Suprapubic skin (tissue), 4 donors: ENCODE measurements at regions not wholly inside any gene's neighbourhood (a gene's known extent, or its start where the extent isn't known, plus 50 kb on each side); places are given as distances from the start of the nearest gene placed in this dataset.

Source experiments
- EP300 ChIP-seq: sonication (generic); formaldehyde crosslinking; IDR thresholded peaks from one replicate; pipeline ENCODE4 v1.6.1; 2017; ENCODE audit warnings: antibody characterized with exemption
- POLR2A ChIP-seq, 2 donors: fragments of 450-650 bp; IDR thresholded peaks; one replicate each; pipeline ENCODE4 v1.6.1; 2017; ENCODE audit warnings: antibody characterized with exemption in 2 of 2, mild to moderate bottlenecking in 2 of 2, moderate library complexity in 2 of 2
- POLR2AphosphoS5 ChIP-seq, 3 donors: sonication (generic); formaldehyde crosslinking; IDR thresholded peaks; one replicate each; pipeline ENCODE4 v1.6.1; 2017; ENCODE audit warnings: antibody characterized with exemption in 3 of 3
- TF ChIP-seq, protein P1 (sequence below), 2 donors: fragments of 200-600 bp in 1 of 2; fragments of 450-650 bp in 1 of 2; sonication (generic) in 1 of 2; IDR thresholded peaks; one replicate each; pipeline ENCODE4 v1.5.1; 2016 to 2019; ENCODE audit warnings: antibody characterized with exemption in 2 of 2, mild to moderate bottlenecking in 1 of 2, moderate library complexity in 1 of 2

DNA sequence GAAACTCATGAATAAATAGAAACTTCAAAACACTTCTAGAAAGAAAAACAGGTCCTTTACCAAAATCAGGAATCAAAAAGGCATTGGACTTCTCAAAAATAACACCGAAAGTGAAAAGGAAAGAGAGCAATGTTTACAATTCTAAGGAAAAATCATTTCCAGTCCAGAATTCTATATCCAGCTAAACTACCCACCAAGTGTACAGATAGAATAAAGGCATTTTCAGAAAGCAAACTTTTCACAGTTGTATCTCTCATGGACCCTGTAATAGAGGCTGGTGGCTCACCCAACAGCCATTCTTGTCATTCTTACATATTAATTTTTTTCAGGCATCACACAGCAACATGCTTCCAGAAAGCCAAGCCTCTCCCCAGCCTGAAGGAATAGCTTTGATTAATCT lies 63.7 kb downstream of the FOXD1 start:
- TF ChIP-seq, protein P1, sequence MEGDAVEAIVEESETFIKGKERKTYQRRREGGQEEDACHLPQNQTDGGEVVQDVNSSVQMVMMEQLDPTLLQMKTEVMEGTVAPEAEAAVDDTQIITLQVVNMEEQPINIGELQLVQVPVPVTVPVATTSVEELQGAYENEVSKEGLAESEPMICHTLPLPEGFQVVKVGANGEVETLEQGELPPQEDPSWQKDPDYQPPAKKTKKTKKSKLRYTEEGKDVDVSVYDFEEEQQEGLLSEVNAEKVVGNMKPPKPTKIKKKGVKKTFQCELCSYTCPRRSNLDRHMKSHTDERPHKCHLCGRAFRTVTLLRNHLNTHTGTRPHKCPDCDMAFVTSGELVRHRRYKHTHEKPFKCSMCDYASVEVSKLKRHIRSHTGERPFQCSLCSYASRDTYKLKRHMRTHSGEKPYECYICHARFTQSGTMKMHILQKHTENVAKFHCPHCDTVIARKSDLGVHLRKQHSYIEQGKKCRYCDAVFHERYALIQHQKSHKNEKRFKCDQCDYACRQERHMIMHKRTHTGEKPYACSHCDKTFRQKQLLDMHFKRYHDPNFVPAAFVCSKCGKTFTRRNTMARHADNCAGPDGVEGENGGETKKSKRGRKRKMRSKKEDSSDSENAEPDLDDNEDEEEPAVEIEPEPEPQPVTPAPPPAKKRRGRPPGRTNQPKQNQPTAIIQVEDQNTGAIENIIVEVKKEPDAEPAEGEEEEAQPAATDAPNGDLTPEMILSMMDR (IDR thresholded peaks at IDR 0.05), result no peak
- no peak for TF ChIP-seq POLR2A (IDR thresholded peaks at IDR 0.05)
- TF ChIP-seq EP300, result no peak
- no peak for TF ChIP-seq POLR2AphosphoS5 (IDR thresholded peaks at IDR 0.05)
